HG03025 (cell line): ENCODE measurements at regions not wholly inside any gene's neighbourhood (a gene's known extent, or its start where the extent isn't known, plus 50 kb on each side); places are given as distances from the start of the nearest gene placed in this dataset.
"Not testable (repeated sequence)": the region's sequence is repeated elsewhere in the genome, so short reads cannot be mapped to it uniquely, and the experiment has no call there.

Source experiments
- ATAC-seq: cut with Tn5 transposase; IDR thresholded peaks from one replicate; pipeline ENCODE4 v1.9.1; 2021; ENCODE audit warnings: mild to moderate bottlenecking, moderate library complexity; ENCODE audit not compliant: unreplicated experiment, low FRiP score

- ATAC-seq: not testable (repeated sequence)
Measured at GRCh38 chr5:177863822-177864446, 81.2 kb upstream of the FAM153A start.

GRCh38 chr5:177857642-177858200, 75.0 kb upstream of the FAM153A start:
- not testable (repeated sequence) for ATAC-seq

GRCh38 chr5:177856474-177856873, 73.8 kb upstream of the FAM153A start:
- not testable (repeated sequence) for ATAC-seq

GRCh38 chr5:177847914-177848313, 65.2 kb upstream of the FAM153A start:
- not testable (repeated sequence) for ATAC-seq

- ATAC-seq: not testable (repeated sequence)
Measured at GRCh38 chr5:177846598-177846997, 63.9 kb upstream of the FAM153A start.

- not testable (repeated sequence) for ATAC-seq
Measured at GRCh38 chr5:177845906-177846305, 63.2 kb upstream of the FAM153A start.

GRCh38 chr5:177836191-177836590, 53.5 kb upstream of the FAM153A start:
- not testable (repeated sequence) for ATAC-seq
